GM21526 (cell line): ENCODE measurements at regions not wholly inside any gene's neighbourhood (a gene's known extent, or its start where the extent isn't known, plus 50 kb on each side); places are given as distances from the start of the nearest gene placed in this dataset.

ENCODE experiments used
- ATAC-seq: cut with Tn5 transposase; IDR thresholded peaks from one replicate; pipeline ENCODE4 v1.9.1; 2021; ENCODE audit warnings: moderate library complexity; ENCODE audit not compliant: unreplicated experiment, low FRiP score

- no peak for ATAC-seq
Observed at GRCh38 chr15:31260646-31261265, 65.9 kb upstream of the KLF13 start.

GRCh38 chr15:31261266-31262142 lies 65.1 kb upstream of the KLF13 start:
- ATAC-seq: no peak

- no peak for ATAC-seq
Observed at GRCh38 chr15:31262143-31262530, 64.5 kb upstream of the KLF13 start.

- no peak for ATAC-seq
Observed at GRCh38 chr15:31262901-31263671, 63.5 kb upstream of the KLF13 start.

- no peak for ATAC-seq
Observed at GRCh38 chr15:31263751-31264558, 62.7 kb upstream of the KLF13 start.

GRCh38 chr15:31264559-31265089 lies 62.0 kb upstream of the KLF13 start:
- no peak for ATAC-seq

GRCh38 chr15:31265090-31265870 lies 61.4 kb upstream of the KLF13 start:
- no peak for ATAC-seq

GRCh38 chr15:31265871-31266711 lies 60.5 kb upstream of the KLF13 start:
- peak; percentile 50 for ATAC-seq

- ATAC-seq: peak; percentile 7
Observed at GRCh38 chr15:31266712-31267111, 59.9 kb upstream of the KLF13 start.

GRCh38 chr15:31267161-31268107 lies 59.2 kb upstream of the KLF13 start:
- ATAC-seq: no peak

- no peak for ATAC-seq
Observed at GRCh38 chr15:31268108-31268501, 58.5 kb upstream of the KLF13 start.

GRCh38 chr15:31268911-31269784 lies 57.5 kb upstream of the KLF13 start:
- ATAC-seq: no peak

GRCh38 chr15:31269816-31270575 lies 56.6 kb upstream of the KLF13 start:
- ATAC-seq: no peak

GRCh38 chr15:31270767-31271166 lies 55.9 kb upstream of the KLF13 start:
- ATAC-seq: no peak

GRCh38 chr15:31271224-31271635 lies 55.4 kb upstream of the KLF13 start:
- no peak for ATAC-seq
